ENCODE measurements at regions not wholly inside any gene's neighbourhood (a gene's known extent, or its start where the extent isn't known, plus 50 kb on each side); places are given as distances from the start of the nearest gene placed in this dataset.
"Not testable (repeated sequence)": the region's sequence is repeated elsewhere in the genome, so short reads cannot be mapped to it uniquely, and the experiment has no call there.

DNA sequence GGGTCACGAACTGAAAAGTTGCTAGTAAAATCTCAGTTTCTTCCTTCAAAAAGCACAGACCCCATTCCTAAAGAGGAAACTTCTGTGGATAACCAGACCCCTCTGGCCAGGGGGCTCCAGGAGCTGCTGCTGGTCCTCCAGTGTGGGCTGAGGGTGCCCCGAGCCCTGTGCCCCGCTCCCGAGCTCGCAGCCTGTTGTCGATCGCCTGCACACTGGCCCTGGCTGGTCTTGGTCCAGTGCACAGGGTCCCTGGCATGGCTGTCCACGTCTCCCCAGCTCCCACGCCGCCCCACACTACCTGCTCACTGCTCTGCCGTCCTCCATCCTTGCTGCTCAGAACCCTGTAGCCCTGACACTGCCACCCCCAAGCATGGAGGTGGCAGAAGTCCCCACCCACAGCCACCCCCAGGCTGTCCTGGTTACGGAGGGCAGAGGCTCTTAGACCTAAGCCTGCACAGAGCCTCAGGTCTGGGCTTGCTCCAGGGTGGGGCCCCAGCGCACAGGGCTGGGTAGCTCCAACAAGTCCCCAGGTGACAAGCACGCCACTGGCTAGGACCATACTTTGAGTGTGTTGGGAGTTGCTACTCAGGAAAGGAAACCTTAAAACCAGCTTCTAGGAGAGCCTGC, 87.0 kb downstream of the PLXNA1 start:
- no peak for DNase-seq

DNA sequence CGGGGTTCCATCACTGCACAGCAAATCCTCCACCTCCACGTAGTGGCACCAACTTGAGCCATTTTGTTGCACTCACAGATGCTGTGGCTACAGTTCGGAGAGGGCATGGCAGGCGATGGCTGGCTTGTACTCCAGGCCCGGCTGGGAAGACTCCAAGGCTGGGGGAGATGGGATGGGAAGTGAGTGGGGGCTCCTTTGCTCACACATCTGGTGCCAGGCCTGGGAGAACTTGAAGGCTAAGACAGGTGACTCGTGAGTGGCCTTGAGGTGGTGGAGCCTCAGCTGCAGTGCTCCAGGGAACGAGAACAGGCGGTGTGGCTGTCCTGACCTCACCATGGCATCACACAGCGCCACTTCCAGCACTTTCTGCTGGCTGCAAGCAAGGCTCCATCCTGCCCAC, 87.9 kb downstream of the PLXNA1 start:
- DNase-seq, result no peak

DNA sequence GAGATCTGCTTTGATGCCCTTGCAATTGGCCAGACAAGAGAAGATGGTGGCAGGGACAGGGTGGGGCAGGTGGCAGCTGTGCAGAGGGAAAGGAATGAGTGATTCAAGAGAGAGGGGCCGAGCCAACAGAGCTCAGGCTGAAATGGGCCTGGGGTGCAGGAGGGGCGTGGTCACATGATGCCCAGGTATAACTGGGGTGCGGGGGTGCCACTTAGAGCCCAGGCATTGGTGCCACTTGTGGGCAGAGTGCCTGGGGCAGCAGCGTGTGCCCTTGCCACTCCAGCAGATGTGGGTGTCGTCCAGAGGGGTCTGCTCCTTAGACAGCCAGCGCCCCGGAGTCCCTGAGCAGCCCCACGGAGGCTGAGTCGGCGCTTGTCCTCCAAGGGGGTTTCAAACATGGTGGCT, 88.7 kb downstream of the PLXNA1 start:
- DNase-seq, result no peak

DNA sequence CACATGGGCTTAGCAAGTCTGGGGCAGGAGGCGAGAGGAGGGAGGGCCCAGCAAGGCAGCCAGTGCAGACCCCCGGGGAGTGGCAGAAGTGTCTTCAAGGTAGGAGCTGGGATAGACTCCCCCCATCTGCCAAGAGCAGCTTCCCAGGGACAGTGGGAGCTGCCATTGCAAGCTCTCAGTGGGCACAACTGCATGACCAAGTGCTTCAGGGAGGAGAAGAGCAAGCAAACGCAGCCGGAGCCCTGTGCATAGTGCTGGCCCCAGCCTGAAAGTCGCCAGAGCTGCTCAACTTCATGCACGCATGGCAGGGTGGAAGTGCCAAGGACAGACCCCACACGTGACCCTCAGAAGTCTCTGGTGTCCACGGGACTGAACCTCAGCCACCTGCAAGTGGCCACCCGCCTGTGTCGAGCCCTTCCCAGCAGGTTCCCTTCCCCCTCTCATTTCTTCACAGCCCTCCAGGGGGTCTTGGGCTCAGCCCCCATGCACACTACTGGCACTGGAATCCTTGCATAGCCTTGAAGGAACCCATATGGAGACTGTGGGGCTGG, 89.4 kb downstream of the PLXNA1 start:
- DNase-seq, result no peak

DNA sequence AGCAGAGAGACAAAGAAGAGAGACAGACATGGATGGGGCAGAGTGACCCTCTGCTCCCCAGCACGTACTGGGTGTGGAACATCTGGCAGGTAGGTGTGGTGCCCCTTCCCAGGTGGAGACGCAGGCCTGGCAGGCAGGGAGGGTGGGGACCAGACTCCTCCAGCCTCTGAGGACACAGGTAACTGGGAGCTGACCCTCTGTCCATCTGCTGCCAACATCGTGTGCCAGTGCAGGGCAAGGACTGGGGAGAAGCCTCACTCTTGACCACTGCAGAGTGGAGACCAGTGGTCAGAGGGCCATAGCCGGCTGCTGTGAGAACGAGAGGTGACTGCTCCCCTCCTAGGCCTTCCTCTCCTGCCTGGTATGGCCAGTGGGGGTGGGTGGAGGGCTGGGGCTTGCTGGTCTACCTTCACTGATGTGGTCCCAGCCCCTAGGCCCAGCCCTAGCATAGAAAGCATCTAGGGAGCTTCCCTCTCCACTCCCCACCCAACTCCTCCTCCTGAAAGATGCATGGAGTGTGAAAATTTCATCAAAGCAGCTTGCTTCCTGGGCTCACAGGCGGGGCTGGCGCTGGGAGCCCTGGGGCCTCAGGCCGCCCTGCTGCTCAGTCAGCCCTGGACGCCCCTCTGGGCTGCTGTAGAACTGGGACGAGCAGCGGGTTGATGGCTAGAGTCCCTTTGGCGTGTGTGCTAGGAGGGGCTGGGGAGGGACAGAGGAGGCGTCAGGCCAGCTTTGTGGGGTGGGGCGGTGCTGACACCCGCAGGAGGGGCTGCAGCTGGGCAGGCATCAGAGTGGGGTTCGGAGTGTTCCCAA, 90.3 kb downstream of the PLXNA1 start:
- DNase-seq, result no peak

DNA sequence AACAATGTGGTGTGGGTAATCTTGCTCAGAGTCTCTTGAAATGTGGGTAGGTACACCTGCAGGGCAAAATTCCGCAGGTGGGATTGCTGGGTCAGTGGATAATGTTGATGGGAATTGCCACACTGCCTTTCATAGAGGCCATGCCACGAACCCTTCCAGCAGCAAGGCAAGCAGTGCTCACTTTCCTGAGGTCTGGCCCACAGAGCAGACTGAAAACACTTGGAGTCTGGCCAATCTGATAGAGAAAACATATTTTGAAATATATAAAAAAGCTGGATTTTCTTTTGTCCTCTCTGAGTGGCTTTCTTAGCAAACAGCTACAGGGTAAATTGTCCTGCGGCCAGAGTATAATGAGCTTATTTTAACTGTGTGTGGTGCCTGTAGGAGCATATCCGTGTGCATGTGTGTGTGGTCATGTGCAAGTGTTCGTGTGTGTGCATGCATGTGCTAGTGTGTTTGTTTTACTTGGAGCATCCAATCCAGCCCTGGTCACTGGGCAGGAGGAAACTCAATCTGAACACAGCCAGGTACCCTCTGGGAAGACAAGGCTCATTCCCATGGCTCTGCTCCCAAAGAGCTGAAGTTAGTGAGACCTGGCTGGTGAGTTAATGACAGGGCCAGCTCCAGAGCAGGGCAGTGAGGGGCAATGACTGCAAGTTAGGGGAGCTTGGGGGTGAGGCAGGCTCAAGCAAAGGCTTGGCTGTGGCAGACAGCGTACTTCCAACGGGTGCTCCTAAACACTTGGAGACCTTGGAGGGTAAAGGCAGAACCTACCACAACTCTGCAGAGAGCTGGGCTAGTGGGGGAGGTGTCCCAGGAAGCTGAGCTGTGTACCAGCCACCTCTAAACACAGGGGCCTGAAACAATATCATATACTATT, 91.3 kb downstream of the PLXNA1 start:
- DNase-seq, result no peak

DNA sequence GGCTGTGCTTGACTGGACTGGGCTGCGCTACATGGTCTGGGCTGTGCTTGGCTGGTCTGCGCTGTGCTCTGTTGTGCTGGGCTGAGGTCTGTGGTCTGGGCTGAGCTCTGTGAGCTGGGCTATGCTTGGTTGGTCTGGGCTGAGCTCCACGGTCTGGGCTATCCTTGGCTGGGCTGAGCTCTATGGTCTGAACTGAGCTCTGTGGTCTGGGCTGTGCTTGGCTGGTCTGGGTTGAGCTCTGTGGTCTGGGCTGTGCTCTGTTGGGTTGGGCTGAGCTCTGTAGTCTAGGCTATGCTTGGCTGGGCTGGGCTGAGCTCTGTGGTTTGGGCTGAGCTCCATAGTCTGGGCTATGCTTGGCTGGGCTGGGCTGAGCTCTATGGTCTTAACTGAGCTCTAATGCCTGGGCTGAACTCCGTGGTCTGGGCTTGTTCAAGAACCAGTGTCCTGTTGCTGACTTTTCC, 92.0 kb downstream of the PLXNA1 start:
- DNase-seq, result no peak

DNA sequence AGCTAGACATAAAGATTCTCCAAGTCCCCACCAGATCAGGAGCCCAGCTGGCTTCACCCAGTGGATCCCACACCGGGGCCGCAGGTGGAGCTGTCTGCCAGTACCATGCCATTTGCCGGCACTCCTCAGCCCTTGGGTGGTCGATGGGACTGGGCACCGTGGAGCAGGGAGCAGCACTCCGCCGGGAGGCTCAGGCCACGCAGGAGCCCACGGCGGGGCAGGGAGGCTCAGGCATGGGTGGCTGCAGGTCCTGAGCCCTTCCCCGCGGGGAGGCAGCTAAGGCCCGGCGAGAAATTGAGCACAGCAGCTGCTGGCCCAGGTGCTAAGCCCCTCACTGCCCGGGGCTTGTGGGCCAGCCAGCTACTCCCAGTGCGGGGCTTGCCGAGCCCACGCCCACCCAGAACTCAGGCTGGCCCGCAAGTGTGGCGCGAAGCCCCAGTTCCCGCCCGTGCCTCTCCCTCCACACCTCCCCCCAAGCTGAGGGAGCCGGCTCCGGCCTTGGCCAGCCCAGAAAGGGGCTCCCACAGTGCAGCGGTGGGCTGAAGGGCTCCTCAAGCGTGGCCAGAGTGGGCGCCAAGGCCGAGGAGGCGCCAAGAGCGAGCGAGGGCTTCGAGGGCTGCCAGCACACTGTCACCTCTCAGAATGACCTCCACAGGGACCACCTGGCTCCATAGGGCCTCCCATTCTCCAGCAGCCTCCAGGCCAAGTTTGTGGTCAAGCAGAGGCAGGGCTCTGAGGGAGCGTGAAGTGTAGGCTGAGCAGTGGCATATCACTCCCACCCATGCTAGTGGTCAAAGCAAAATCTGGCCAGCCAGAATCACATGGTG, 93.5 kb downstream of the PLXNA1 start:
- not testable (repeated sequence) for DNase-seq

DNA sequence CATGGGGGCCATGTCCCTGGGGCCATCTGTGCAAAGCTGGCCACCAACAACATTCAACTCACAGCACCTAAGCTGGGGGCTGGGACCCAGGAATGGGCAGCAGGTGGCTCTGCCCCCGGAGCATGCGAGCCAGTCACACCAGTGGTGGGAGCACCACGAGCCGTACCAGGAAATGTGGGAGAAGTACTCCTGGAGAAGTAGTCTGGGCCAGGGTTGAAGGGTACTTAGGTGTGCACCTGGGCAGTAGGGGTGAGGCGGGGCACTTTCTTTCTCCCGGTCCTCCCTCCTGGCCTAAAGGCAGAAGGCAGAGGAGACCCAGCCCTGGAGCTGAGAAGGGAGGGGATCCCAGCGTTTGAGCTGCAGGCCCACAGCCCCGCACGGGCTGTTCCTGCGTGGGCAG, 94.2 kb downstream of the PLXNA1 start:
- no peak for DNase-seq

DNA sequence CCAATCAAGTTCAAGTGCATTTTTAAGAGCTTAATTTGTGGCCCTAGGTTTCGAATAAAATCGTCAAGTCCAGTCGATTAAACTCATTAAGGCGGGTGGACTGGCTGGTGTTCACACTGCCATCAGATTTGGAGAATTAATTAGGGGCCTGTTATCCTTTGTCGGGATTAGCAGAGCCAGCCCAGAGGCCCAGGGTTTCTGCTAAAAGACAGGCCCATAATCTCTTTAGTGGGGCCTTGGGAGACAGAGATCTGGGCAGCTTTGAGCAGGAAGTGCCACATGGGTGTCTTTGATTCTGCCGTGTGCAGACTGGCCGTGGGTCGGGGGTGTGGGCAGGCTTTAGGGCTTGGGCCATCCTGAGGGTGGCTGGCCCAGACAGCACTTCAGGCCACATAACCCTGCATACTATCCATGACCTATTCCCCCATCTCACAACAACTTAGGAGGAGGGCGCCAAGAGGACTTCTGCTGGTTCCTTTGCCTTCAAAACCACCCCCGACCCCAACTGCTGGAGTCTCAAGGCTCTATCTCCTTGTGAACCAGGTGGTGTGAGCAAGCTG, 94.7 kb downstream of the PLXNA1 start:
- DNase-seq, result no peak

DNA sequence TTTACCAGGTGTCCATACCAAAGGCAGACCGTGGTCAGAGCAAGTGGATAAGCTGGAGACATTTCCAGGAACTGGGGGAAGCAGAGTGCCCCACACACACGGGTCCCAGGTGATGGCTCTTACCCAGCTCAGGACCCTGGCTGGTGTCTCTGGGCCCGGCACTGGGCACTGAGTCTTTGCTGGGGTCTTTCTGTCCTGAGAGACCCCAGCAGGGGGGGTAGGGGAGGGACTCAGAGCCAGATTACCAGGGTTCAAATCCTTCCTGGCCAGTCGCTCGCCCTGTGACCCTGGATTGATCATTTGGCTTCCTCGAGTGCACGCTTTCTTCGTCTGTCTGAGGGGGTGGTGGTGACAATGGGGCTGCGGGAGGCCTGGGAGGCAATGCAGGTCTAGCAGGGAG, 95.7 kb downstream of the PLXNA1 start:
- no peak for DNase-seq

DNA sequence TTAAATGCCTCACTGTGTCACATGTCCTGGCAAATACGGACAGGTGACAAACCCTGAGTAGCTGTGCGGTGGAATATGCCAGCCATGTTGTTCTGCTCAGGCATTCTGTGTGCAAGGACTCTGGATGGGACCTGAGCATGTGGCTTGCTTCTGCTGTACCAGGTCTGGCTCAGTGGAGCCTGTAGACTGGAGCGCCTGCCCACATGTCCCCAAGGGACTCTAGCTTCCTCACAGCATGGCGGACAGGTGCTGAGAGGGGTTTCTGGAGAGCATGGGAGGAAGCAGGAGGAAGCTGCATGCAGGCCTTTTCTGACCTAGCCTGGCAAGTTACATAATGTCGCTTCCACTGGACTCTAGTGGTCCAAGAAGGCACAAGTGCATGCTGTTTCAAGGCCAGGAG, 96.3 kb downstream of the PLXNA1 start:
- no peak for DNase-seq

DNA sequence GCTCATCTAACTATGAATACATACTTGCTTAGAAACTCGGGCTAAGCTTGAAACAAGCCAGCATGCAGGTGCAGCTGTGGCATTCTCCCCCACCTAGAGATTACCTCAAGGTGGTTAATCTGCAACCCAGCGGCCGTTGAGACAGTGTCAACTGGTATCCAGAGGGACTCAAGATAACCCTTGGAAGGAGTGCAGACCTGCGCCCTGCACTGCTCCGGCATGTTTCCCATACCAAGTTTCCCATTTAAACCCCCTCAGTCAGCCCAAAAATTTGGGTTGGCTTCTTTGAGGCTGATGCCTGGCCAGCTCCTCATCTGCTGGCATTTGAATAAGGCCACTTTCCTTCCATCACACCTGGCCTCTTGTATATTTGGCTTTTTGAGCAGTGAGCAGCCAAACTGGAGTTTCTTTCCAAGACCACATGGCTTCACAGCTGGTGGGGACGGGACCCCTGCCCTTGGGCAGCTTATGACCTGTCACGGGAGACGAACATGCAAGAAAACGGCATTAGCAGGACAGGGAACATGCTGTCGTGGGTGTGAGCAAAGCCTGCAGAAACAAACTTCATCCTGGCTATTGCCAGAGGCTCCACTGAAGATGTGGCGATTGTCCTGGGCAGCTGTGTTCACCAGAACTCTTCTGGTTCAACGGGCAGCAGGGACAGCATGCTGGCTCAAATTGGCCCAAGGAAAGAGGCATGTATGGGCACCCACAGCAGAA, 98.2 kb downstream of the PLXNA1 start:
- no peak for DNase-seq

DNA sequence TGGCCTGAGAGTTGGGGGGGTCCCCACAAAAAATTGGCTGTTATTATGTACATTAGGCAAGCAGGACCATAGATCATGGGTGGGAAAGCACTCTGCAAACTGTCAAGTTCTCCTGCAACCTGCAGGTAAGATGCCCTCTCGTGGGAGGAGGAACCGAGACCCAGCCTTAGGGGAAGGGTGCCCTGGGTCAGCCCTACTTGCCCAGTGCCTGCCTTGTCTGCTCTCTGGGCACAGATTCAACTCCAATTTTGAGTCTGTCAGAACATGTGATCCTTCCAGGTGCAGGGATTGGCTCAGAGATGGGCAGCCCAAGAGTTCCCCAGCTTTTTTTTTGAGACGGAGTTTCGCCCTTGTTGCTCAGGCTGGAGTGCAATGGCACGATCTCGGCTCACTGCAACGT, 99.2 kb downstream of the PLXNA1 start:
- no peak for DNase-seq

DNA sequence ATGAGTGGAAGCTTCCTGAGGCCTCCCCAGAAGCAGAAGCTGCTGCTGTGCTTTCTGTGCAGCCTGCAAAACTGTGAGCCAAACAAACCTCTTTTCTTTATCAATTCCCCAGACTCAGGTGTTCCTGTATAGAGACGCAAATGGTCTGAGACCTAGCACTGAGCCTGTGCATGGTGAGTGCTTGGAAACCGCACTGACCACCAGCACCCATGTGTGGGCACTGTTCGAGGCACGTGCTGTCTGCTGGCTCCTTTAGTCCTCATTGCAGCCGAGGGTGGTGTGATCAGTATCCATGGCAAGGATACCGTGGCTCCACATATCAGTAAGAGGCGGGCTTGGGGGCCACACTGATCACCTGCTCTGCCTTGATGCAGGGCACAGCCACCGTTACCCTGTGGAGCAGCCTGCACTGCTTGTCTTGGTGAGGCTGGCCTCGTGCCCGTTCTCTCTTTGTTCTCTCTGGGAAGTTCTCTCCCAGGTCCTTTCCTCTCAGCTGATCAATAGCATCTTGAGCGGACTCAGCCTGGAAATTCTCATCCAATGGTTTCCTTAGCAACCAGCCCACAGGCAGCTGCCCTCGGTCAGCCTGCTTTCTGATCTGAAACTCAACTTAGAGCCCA, 101.0 kb downstream of the PLXNA1 start:
- DNase-seq, result peak in 8 of 51 donors; percentile 4 to 46 (median 15)

DNA sequence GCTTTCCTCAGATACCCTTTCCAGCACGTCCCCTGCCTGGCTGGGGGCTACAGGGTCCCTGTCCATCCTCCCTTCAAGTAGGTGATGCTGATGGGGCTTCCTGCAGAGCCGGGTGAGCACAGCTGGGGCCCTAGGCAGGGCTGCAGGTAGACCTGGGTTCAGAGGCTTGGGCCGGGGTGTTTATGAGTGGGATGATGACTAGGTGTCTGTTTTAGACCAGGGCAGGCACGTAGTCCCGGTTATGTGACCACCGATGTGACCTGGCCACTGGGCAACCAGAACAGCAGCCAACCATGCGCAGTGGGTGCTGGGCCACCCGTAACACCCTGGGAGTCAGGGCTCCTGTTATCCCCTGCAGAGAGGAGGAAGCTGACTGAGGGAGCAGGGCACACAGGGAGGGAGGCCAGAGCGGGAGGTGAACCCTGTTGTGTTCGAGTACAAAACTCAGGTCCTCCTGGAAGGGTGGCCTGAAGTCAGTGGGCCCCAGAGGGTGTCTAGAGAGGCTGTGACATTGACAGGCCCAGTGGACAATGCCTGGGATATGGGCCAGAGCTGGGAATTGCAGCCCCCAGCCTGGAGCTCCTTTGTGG, 101.6 kb downstream of the PLXNA1 start:
- DNase-seq, result no peak

DNA sequence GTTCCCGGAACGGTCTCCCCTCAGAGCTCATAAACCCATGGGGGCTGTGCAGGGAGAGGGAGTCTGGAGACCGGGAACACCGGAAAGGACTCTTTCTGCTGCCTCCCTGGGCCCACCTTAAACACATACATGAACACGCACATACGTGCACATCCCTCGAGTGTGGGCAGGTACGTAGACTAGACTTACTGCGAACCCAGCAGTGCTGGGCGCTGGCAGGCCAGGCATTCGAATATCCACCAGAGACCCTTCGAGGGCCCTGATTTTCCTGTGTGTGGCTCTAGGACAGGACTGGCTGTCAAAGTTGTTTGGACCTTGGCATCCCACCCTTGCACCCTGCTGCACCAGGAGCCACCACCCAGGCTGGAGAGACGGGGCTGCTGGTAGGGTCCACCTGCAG, 102.7 kb downstream of the PLXNA1 start:
- no peak for DNase-seq

DNA sequence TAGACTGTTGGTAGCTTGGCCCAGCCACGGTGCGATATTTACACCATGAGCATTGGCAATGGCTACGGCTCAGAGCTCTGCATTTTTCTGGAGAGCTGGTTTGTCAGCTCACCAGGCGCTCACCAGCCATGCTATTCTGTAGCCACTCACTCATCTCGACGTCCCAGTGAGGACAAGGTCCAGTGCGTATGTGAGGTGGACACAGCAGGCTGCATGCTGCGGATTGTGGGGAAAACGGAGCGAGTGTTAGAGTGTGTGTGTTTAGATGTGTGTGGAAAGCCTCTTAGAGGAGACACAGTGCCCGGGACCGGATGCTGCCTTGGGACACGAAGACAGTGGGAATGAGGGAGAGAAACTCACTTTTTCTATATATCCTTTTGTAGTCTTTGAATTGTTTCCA, 103.7 kb downstream of the PLXNA1 start:
- DNase-seq, result not testable (repeated sequence)

DNA sequence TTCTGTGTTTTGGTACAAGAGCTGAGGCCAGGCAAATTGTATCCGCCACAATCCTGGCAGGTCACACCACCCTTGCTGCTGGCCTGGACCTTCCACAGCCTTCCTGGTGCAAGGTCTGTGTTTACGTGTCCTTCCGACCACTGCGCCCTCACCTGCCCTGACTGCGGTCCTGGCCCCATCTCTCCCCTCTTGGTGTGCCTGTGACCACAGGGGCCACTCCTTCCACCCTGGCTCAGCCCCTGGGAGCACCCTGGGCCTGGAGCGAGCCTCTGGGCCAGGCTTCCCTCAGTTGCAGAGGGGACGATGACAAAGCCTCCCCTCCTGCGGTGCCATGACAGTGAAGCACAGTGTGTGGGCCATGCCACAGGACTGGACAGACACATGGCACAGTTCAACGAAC, 104.5 kb downstream of the PLXNA1 start:
- no peak for DNase-seq
